ENCODE measurements at regions not wholly inside any gene's neighbourhood (a gene's known extent, or its start where the extent isn't known, plus 50 kb on each side); places are given as distances from the start of the nearest gene placed in this dataset.

DNA sequence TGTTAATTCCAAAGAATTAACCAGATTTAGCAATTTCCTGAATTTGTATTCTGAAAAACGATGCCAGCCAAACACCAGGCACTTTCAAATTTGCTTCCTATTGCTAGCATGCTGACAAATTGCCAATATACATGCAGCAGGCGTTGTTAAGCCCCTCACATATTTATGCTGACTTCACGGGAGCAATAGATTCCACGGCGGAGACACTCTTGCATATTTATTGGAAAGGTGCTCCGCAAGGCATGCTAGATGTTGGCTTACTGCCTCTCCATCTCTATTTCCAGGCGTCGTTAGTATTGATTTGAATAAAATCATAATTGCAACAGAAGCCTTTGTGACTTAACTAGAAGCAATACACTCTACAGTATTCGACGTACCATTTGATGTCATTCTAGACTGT lies 211.0 kb upstream of the IRX5 start:
- Histone ChIP-seq H3K9me3 (no peaks in the 10 kb centered on the region), H3K4me3 (no peak overlapping the region), H3K36me3 (no peaks in the 10 kb centered on the region), H3K27me3 (replicated peaks; ENCODE audit: insufficient read depth) (no peaks in the 10 kb centered on the region), H3K4me1 (ENCODE audit: control insufficient read depth in 1 of 2, low read depth in 2 of 2) (no peaks in the 10 kb centered on the region), H3K27ac (no peak overlapping the region)
- DNase-seq (ENCODE audit: low spot score) = no peak
- no peak for ATAC-seq (ENCODE audit: insufficient number of reproducible peaks, low FRiP score, low read depth)
- TF ChIP-seq, protein P1, sequence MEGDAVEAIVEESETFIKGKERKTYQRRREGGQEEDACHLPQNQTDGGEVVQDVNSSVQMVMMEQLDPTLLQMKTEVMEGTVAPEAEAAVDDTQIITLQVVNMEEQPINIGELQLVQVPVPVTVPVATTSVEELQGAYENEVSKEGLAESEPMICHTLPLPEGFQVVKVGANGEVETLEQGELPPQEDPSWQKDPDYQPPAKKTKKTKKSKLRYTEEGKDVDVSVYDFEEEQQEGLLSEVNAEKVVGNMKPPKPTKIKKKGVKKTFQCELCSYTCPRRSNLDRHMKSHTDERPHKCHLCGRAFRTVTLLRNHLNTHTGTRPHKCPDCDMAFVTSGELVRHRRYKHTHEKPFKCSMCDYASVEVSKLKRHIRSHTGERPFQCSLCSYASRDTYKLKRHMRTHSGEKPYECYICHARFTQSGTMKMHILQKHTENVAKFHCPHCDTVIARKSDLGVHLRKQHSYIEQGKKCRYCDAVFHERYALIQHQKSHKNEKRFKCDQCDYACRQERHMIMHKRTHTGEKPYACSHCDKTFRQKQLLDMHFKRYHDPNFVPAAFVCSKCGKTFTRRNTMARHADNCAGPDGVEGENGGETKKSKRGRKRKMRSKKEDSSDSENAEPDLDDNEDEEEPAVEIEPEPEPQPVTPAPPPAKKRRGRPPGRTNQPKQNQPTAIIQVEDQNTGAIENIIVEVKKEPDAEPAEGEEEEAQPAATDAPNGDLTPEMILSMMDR (IDR thresholded peaks at IDR 0.05) = no peak

DNA sequence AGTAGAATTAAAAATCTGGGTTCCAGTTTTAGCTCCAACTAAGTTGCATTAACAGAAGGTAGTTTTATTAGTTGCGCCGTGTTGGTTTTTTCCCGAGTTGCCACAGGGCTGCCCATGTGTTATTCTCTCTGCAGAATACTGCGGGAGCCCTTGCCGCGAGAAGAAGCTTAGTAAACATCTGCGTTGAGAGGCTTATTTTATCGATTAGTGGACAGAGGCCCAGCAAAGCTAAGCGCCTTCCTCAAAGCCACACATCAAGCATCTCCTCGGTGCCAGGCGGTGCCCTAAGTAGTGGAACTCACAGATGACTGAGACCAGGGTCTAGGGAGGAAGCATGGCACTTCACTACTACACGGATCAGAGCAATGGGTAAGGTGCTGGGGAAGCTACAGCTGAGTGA lies 212.3 kb upstream of the IRX5 start:
- ATAC-seq (ENCODE audit: insufficient number of reproducible peaks, low FRiP score, low read depth) = no peak

GRCh38 chr16:54715011-54715410 lies 215.7 kb upstream of the IRX5 start:
- Histone ChIP-seq H3K9me3 (no peaks in the 10 kb centered on the region), H3K36me3 (no peaks in the 10 kb centered on the region), H3K4me3 (no peak overlapping the region), H3K27ac (no peak overlapping the region), H3K4me1 (ENCODE audit: control insufficient read depth in 1 of 2, low read depth in 2 of 2) (no peaks in the 10 kb centered on the region), H3K27me3 (replicated peaks; ENCODE audit: insufficient read depth) (no peaks in the 10 kb centered on the region)
- TF ChIP-seq, protein P1 (IDR thresholded peaks at IDR 0.05) = no peak
- DNase-seq (ENCODE audit: low spot score) = no peak
- no peak for ATAC-seq (ENCODE audit: insufficient number of reproducible peaks, low FRiP score, low read depth)

More for the DNA sequence above, 212.3 kb upstream of the IRX5 start:
- no peaks in the 10 kb centered on the region for H3K27me3 ChIP-seq (replicated peaks; ENCODE audit: insufficient read depth)
- H3K4me1 ChIP-seq (ENCODE audit: control insufficient read depth in 1 of 2, low read depth in 2 of 2) = no peaks in the 10 kb centered on the region
- H3K4me3 ChIP-seq = no peak overlapping the region
- no peak for DNase-seq (ENCODE audit: low spot score)
- no peak overlapping the region for H3K27ac ChIP-seq
- TF ChIP-seq, protein P1 (IDR thresholded peaks at IDR 0.05) = no peak
- H3K9me3 ChIP-seq = no peaks in the 10 kb centered on the region
- no peaks in the 10 kb centered on the region for H3K36me3 ChIP-seq

- no peaks in the 10 kb centered on the region for H3K4me1 ChIP-seq (ENCODE audit: control insufficient read depth in 1 of 2, low read depth in 2 of 2)
- H3K27ac ChIP-seq = no peak overlapping the region
- TF ChIP-seq, protein P1 (IDR thresholded peaks at IDR 0.05) = no peak
- H3K4me3 ChIP-seq = no peak overlapping the region
- ATAC-seq (ENCODE audit: insufficient number of reproducible peaks, low FRiP score, low read depth) (no peak), DNase-seq (ENCODE audit: low spot score) (no peak)
- H3K27me3 ChIP-seq (replicated peaks; ENCODE audit: insufficient read depth) = no peaks in the 10 kb centered on the region
- no peaks in the 10 kb centered on the region for H3K36me3 ChIP-seq
- no peaks in the 10 kb centered on the region for H3K9me3 ChIP-seq
Observed at GRCh38 chr16:54712866-54713265, 217.8 kb upstream of the IRX5 start.

GRCh38 chr16:54707813-54708212 lies 222.9 kb upstream of the IRX5 start:
- H3K4me1 ChIP-seq (ENCODE audit: control insufficient read depth in 1 of 2, low read depth in 2 of 2) = no peaks in the 10 kb centered on the region
- H3K27me3 ChIP-seq (replicated peaks; ENCODE audit: insufficient read depth) = no peaks in the 10 kb centered on the region
- H3K27ac ChIP-seq = no peak overlapping the region
- TF ChIP-seq, protein P1 (IDR thresholded peaks at IDR 0.05) = no peak
- no peaks in the 10 kb centered on the region for H3K36me3 ChIP-seq
- H3K9me3 ChIP-seq = no peaks in the 10 kb centered on the region
- H3K4me3 ChIP-seq = no peak overlapping the region
- DNase-seq (ENCODE audit: low spot score) (no peak), ATAC-seq (ENCODE audit: insufficient number of reproducible peaks, low FRiP score, low read depth) (no peak)

Measured in thoracic aorta (tissue), 2 donors.